GM18870 (cell line): ENCODE measurements at regions not wholly inside any gene's neighbourhood (a gene's known extent, or its start where the extent isn't known, plus 50 kb on each side); places are given as distances from the start of the nearest gene placed in this dataset.

Experiments used
- ATAC-seq: cut with Tn5 transposase; IDR thresholded peaks from one replicate; pipeline ENCODE4 v1.9.1; 2021; ENCODE audit warnings: moderate library complexity; ENCODE audit not compliant: unreplicated experiment

DNA sequence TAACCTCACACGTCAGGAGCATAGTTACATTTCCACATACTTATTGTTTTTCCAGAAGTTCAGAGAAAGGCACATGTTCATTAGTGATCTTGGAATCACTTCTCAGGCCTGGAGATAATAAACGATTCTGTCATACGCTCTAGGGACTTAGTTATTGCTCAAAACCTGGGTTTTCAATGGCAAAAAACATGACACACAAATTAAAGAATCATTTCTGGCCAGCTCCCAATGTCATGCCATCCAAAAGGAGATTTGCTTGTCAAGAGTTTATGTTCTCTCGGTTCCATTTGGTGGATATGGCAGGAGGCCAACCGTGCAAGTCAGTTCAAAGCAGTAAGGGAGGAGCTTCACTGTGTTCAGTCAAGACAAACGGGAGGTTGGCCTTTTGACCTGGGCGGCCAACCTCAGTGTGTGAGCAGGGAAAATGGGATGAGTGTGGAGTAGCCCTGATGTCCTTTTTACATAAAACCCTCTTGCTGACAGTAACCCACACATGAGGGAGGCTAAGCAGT is 123.4 kb downstream of the NXNL2 start:
- no peak for ATAC-seq

DNA sequence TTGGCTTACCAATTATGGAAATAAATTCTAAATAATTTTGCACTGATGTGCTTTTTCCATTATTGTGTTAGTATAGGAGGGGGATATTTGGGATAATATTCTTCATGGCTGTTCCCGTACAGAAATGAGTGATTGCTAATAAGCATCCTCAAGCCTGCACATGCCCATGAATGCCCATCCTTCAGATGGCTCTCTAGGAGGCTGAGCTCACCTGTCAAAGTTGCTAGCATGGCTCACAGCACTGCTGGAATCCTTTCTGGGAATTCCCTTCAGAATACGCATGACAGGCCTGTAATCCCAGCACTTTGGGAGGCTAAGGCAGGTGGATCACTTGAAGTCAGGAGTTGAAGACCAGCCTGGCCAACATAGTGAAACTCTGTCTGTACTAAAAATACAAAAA is 124.1 kb downstream of the NXNL2 start:
- no peak for ATAC-seq

DNA sequence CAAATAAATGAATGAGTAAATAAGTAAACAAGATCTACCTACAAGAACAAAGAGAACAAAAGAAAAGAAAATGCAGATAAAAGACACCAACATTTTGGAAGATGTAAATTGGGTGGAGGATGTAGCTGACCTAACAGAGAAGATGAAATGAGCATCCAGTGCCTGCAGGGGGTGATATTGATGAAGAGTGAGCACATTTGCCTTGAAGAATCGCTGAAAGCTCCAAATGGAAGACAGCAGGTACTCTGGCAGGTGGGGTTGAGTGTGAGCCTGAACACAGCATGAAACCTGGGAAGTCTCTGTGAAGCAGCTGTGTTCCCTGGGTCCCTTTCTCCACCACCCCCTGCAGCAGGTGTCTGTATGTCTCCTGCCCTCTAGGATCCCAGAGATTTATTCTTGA is 125.6 kb downstream of the NXNL2 start:
- ATAC-seq, result no peak

DNA sequence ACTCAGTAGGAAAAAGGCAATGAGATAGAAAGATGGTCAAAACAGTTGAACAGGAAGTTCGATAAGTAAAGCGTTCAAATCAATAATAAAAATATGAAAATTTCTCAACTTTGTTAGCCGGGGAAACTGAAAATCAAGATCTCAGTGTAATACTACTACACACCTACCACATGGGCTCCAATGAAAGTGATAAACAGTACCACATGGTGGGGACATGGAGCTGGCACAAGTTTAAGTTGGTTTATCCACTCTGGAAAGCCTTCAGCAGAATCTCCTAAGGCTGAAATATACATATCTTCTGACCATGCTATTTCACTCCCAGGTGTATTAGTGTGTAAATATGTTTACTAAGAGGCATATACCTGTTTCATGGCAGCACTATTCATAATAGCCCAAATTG is 126.8 kb downstream of the NXNL2 start:
- no peak for ATAC-seq

DNA sequence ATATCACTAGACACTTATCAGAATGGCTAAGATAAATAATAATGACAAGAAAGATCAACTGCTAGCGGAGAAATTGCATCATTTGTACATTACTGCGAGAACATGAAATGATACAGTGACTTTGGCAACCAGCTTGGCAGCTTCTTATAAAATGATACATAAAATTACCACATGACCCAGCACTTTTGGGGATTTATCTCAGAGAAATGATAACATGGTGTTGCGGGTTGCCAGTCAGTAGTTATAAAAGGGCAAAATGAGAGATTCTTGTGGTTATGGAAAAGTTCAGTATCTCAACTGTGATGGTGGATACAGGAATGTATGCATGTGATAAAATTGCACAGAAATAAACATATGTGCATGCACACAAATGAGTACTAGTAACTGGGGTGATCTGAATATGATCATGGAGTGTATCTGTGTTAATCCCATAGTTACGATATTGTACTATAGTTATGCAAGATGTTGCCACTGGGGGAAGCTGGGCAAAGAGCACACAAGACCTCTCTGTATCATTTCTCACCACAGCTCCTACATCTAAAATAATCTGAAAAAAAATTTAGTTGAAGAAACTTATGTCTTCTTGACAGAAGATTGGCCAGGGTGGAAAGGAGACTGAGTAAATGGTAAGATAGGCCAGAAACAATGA is 128.9 kb downstream of the NXNL2 start:
- ATAC-seq, result no peak

DNA sequence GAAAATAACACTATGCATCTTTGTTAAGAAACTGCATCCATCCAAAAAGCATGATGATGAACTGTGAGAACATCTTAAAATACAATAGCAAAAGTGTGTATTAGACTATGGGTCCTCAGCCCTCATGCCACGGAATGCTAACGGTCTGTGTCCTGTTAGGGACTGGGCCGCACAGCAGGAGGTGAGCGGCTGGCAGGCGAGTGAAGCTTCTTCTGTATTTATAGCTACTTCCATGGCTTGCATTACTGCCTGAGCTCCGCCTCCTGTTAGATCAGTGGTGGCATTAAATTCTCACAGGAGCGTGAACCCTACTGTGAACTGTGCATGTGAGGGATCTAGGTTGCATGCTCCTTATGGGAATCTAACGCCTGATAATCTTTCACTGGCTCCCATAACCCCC is 129.8 kb downstream of the NXNL2 start:
- no peak for ATAC-seq

DNA sequence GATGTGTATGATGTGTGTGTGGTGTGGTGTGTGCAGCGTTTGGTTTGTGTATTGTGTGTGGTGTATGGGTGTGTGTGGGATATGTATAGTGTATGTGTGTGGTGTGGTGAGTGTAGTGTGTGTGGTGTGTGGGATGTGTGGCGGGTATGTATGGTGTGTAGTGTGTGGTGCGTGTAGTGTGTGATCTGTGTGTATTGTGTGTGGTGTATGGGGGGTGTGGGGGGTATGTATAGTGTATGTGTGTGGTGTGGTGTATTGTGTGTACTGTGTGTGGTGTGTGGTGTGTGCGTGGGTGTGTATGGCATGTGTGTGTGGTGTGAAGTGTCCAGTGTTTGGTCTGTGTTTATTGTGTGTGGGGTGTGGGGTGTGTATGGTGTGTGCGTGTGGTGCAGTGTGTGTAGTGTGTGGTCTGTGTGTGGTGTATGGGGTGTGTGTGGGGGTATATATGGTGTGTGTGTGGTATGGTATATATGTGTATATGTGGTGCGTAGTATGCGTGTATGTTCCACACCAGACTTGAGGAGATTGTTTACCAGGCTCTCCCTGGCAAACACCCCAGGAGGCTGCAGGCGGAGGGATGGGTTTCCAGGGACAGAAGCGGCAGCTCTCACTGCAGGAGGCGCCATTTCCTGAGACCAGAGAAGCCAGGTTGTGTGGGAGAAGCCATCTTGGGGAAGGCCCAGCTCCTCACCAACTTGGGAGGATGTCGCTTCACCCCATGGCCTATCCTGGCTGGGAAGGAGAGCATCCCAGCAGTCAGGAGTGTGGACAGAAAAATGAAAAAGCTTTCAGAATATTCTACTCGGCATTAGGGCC is 138.1 kb downstream of the NXNL2 start:
- no peak for ATAC-seq

DNA sequence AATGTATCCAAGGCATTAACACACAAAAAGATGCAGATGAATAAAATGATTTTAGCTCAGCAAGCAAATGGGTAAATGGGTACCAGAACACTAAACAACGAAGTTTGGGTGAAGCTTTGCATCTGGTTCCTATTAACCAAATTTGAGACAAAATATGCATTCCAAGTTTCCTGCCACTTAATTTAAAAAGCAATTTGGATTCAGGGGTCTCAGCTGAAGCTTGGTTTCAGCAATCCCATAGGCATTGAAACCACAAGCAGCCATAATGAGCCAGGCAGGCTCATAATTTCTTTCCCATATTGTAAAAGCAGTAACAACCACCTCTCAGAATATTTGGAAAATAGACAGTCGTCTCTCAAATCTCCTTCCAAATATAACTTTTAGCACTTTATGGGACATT is 138.9 kb downstream of the NXNL2 start:
- ATAC-seq, result no peak

DNA sequence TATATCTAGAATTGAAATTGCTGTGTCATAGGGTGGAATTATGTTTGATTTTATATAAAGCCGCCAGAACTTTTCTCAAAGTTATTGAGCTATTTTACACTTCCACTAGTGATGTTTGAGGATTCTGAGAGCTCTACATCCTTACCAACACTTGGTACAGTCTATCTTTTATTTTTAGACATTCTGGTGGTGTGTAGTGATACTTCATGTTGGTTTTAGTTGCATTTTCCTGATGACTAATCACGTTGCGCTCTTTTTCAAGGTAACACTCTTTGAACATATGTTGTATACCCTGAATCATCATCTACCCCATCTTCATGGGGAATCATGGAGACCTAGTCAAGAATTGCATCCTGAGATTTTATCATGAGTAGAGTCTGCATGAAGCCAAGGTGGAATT is 141.7 kb downstream of the NXNL2 start:
- no peak for ATAC-seq

DNA sequence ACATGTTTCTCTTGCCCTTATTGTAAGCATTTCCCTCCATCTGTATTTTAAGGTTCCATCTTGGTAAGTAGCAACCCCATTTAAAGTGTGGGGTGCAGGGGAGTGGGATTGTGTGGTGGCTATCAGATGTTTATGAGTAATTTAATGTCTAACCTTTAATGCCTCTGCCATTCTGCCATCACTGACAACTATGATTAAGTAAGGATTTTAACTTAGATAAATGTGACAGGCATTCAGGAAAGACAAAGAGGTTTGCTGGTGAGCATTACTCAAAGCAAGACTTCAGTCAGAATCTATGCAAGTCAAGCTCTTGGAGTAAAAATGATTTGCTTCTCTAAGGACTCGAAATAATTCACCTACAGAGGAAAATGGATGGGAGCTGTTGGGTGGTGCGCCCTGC is 143.0 kb downstream of the NXNL2 start:
- no peak for ATAC-seq

DNA sequence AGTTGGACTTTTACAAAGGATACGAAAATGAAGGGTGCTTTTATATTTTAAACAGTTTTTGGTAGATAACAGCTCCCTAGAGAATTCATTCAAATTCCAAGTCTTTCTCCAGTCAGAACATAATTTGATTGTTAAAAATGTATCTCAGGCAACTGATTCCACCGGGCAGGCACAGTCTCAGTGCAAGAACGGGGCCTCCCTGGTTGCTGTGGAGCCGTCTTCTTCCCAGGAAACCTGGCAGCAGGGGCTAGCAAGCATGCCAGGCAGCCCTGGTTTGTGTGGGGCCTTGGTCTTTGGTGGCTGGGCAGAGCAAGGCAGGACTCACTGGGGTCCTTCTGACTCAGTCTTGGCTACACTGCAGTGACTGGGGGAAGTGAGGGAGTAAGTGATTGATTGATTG is 143.5 kb downstream of the NXNL2 start:
- ATAC-seq, result no peak

DNA sequence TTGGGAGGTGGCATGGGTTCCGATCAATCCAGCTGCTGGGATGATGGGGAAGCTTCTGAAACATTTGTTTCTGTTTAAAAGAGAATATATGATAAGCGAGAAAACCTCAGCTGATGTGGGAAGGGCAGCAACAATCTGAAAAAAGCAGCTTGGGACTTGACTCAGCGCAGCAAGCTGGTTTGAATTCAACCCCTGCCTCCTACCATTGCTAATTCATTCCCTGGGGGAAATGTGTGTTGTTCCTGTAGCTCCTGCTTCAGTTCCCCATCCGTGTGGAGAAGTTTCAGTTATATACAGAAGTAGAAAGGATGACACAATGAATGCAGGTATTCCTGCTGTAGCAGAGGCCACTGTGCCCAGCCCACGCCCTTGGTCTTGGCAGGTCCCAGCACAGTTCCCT is 145.1 kb downstream of the NXNL2 start:
- ATAC-seq, result no peak

DNA sequence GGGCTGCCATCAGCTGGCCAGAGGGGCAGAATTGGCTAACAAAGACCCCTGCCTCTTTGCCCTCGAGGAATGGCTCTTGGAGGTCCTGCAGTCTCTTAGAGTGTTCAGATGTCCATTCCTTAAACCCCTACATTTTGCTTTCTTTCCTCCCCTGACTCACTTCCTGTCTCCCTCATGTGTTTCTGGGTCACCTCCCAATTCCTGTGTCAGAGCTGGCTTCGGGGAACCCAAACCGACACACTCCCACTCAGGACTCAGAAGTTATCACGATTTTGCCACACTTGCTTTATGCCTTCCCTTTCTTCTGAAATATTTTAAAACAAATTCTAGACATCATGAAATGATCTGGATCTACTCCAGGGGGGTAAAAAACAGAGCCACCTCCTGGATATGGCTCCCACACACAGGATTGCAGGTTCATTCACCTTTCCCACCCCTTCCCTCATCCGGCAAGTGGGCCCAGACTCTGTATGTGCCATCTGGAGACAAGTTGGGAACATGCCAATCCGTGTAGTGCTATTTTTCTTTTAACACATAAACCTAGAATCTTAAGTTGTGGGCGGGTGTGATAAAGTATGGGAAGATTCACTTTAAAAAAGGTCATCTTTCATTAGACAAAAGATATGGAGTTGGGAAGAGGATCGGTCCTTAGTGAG is 145.7 kb downstream of the NXNL2 start:
- ATAC-seq, result no peak

DNA sequence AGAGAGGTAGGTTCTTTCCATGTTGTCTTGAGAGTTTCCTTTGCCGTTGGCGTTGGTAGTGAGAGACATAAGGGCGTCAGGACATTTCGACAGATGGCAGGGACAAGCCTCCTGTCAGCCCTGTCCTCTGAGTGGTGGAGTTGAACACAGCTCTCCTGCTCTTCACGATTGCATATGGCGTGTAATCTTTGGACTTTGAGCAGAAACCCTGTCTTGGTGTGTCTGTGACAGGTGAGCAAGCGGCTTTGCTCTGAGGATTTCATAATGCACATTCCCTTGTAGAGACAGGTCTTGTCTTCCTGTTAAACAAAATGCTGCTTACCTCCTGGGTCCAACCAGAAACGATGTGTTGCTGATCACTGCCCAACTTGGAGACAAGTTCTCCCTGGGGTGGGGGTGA is 146.5 kb downstream of the NXNL2 start:
- ATAC-seq, result no peak

DNA sequence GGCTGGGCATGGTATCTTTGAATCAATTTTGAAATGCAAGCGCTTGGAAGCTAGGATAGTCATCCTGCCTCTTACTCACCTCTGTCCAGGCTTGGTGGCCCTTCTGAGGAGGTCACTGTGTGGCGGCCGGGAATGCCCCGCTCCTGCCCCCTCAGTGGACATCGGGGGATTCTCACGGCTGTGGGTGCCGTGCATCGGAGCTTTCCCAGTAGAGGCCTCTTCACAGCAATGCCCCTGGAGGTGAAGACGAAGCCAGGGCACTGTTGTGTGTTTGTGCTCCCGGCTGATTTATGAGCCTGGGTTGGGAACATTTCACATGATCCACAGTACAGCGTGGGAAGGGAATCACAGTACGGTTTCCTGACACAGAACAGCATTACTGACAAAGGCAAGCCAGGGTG is 147.5 kb downstream of the NXNL2 start:
- no peak for ATAC-seq

DNA sequence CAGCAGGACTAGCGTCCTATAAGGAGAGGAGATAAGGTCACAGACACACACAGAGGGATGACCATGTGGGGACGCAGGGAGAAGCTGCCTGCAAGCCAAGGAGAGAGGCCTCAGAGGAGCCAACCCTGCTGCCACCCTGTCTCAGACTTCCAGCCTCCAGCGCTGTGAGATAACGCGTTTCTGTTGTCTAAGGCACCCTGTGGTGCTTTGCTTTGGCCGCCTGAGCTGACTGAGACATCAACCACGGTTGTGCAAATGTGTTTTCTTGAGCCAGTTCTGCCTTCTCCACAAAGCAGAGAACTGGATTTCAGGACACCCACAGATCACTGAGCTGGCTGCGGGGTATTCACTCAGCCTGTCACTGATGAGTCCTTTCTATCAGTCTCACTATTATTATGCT is 149.1 kb downstream of the NXNL2 start:
- no peak for ATAC-seq

DNA sequence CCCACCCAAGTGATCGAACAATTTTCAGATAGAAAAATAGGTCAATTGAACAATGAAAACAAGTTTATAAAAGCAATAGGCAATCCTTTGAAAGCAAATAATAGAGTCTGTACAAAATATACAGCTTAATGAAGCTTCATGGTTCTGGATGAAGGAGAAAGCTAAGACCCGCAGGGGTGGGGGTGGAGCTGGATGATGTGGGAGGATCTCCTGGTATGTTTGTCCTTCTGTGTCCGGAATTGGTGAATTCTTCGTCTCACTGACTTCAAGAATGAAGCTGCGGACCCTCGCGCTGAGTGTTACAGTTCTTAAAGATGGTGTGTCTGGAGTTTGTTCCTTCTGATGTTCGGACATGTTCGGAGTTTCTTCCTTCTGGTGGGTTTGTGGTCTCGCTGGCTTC is 149.9 kb downstream of the NXNL2 start:
- ATAC-seq, result no peak

DNA sequence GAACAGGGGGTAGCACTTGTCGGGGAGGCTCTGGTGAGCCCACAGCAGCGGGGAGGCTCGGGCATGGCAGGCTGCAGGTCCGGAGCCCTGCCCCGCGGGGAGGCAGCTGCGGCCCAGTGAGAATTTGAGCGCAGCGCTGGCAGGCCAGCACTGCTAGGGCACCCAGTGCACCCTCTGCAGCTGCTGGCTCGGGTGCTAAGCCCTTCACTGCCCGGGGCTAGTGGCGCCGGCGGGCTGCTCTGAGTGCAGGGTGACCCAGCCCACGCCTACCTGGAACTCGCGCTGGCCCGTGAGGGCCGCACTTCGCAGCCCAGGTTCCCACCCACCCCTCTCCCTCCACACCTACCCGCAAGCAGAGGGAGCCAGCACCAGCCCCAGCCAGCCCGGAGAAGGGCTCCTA is 151.0 kb downstream of the NXNL2 start:
- ATAC-seq, result no peak

DNA sequence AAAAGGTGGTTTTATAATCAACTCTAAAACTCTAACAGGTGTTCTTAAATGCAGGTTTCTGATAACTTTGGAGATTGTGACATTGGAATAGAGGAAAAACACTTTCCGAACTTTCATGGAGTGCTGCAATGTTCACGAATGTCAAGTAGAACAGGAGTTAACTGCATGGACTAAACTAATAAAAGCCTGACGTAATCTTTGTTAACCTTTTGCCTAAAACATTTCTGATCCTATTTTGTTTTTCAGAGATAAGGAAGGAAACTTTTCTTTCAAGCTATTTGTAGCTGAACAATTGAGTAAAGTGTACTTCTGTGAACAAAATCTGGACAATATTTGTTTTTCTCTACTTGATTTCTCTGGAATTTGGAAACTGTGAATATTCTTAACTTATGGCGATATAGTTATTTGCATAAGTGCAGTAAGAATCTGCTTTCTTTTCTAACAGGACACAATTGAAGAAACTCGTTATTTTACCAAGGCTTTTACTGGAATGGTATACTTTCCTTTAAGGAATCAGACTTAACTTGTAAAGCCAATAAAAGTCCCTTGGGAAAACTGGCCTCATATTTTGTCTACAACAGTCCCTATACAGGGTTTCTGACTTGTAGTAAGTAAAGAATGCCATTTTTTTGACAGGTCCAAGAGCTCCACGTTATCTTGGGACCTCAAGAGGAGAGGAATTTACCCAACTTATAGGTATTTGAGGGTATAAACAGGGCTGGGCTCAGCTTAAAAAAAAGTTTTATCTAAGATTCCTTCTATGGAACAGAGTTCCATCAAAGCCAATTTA is 154.7 kb downstream of the NXNL2 start:
- ATAC-seq, result no peak

DNA sequence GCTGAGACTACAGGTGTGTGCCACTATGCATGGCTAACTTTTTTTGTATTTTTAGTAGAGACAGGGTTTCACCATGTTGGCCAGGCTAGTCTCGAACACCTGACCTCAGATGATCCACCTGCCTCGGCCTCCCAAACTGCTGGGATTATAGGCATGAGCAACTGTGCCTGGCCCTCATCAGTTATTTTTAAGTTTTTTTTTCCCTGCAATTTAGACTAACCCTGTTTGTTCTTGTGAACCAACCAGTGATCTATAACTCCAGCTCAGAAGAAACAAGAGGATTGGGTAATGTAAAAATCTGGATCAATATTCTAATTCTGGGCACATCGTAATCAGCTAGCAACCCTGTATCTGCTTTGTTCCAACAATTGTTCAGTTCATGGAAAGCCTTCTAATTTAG is 155.7 kb downstream of the NXNL2 start:
- no peak for ATAC-seq

DNA sequence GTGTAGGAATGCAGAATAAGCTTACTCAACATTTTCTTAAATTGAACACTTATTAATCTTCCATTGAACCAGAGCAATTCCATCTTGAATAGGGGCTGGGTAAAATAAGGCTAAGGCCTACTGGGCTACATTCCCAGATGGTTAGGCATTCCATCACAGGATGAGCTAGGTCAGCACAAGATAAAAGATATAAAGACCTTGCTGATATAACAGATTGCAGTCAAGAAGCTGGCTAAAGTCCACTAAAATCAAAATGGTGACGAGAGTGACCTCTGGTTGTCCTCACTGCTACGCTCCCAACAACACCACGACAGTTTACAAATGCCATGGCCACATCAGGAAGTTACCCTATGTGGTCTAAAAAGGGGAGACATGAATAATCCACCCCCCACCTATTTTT is 156.1 kb downstream of the NXNL2 start:
- ATAC-seq, result no peak
